ENCODE measurements at regions not wholly inside any gene's neighbourhood (a gene's known extent, or its start where the extent isn't known, plus 50 kb on each side); places are given as distances from the start of the nearest gene placed in this dataset.

- TF ChIP-seq TAF1 (IDR thresholded peaks at IDR 0.05; ENCODE audit: borderline replicate concordance, low read depth, low read length) = no peak
- TF ChIP-seq POLR2A (IDR thresholded peaks at IDR 0.05; ENCODE audit: low read depth, low read length) = no peak
- no peak for TF ChIP-seq SRF (IDR thresholded peaks at IDR 0.05; ENCODE audit: low read depth in 2 of 2, low read length in 2 of 2)
- no peak for TF ChIP-seq MTA3 (IDR thresholded peaks at IDR 0.05; ENCODE audit: borderline replicate concordance, low read length)
- TF ChIP-seq ZNF217 (IDR thresholded peaks at IDR 0.05) = no peak
- TF ChIP-seq CBFB (IDR thresholded peaks at IDR 0.05; ENCODE audit: low read depth) = no peak
- TF ChIP-seq PRDM15 (CRISPR knock-in tag; IDR thresholded peaks at IDR 0.05) = no peak
- TF ChIP-seq EGR1 (IDR thresholded peaks at IDR 0.05; ENCODE audit: borderline replicate concordance in 1 of 2, low read depth in 2 of 2, low read length in 2 of 2) = no peak
- TF ChIP-seq SP1 (IDR thresholded peaks at IDR 0.05; ENCODE audit: low read depth, low read length) = no peak
- no peak for TF ChIP-seq CHD4 (IDR thresholded peaks at IDR 0.05)
- no peak for TF ChIP-seq USF2 (IDR thresholded peaks at IDR 0.05; ENCODE audit: borderline replicate concordance, low read depth, low read length)
- no peak for TF ChIP-seq ZNF274 (IDR thresholded peaks at IDR 0.05; ENCODE audit: insufficient read depth, insufficient read length)
- TF ChIP-seq ATF3 (IDR thresholded peaks at IDR 0.05; ENCODE audit: borderline replicate concordance, extremely low read depth, low read depth, low read length) = no peak
These were observed 175.9 kb downstream of the NSG2 start for GRCh38 chr5:174221436-174221835.

Measured in GM12878 (cell line).